Upper lobe of right lung (tissue), 1 donor: ENCODE measurements at regions not wholly inside any gene's neighbourhood (a gene's known extent, or its start where the extent isn't known, plus 50 kb on each side); places are given as distances from the start of the nearest gene placed in this dataset.

Source experiments
- ATAC-seq: fragments of 200-7000 bp; cut with Tn5 transposase; one replicate; pipeline ENCODE4 v1.9.1; 2020; ENCODE audit warnings: mild to moderate bottlenecking, moderate library complexity
- DNase-seq: peaks from one replicate; pipeline ENCODE4 v3.0.0-alpha.2; 2020
- H3K27ac ChIP-seq: fragments of 200-600 bp; one replicate; pipeline ENCODE4 v1.8.0; 2022
- H3K27me3 ChIP-seq: fragments of 200-600 bp; one replicate; pipeline ENCODE4 v1.8.0; 2022; ENCODE audit warnings: mild to moderate bottlenecking
- H3K36me3 ChIP-seq: fragments of 200-600 bp; one replicate; pipeline ENCODE4 v1.8.0; 2022
- H3K4me1 ChIP-seq: fragments of 200-600 bp; one replicate; pipeline ENCODE4 v1.8.0; 2022
- H3K4me3 ChIP-seq: fragments of 200-600 bp; one replicate; pipeline ENCODE4 v1.8.0; 2022; ENCODE audit warnings: mild to moderate bottlenecking
- H3K9me3 ChIP-seq: fragments of 200-600 bp; one replicate; pipeline ENCODE4 v1.8.0; 2022
- intact Hi-C: fragments of 100-400 bp; cut with DNase I; formaldehyde crosslinking; loops from one replicate; pipeline ENCODE4 v1.11.0; 2022
- TF ChIP-seq, protein P1 (sequence below): fragments of 200-600 bp; IDR thresholded peaks from one replicate; pipeline ENCODE4 v1.8.0; 2022; ENCODE audit warnings: antibody characterized with exemption
- donor health status: DM: no; HTN: yes; CAD: no; lungs with severe emphysema.

DNA sequence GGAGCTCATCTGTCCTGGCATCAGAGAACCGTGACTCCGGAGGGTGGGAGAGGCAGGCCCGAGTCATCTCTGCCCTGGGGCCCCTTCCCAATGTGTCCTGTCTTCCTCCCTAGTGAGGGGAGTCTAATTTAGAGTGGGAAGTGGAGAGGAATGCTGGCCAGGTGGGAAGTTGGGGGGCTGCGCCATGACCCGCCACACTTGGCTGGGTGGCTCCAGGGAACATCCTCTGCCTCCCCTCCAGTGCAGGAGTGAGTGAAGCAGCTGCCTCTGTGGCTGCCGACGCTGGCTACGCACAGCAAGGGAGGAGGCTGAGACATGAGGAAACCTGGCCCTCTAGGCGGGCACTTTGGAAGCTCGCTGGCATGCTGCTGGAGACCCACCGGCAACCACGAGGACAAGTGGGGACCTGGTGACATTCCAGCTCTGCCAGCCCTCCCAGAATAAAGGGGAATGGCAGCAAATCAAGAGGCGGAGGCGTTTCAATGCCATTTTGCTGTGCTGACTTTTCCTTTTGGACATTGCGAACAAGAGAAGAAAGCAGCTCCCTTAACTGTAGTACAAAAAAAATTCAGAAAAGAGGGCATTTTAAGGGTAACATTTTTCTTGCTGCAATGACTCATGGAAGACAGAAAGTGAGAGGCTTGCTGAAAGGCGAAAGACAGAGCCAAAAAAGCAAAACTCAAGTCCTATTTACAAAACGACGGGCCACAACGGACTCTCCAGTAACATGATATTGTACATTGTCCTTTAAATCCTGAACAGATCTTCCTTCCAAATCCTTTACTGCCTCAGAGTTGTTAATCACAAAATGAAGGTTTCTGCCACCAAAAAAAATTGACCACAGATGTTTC, 121.2 kb upstream of the PITRM1 start:
- ATAC-seq (no peak), DNase-seq (no peak)
- TF ChIP-seq, protein P1, sequence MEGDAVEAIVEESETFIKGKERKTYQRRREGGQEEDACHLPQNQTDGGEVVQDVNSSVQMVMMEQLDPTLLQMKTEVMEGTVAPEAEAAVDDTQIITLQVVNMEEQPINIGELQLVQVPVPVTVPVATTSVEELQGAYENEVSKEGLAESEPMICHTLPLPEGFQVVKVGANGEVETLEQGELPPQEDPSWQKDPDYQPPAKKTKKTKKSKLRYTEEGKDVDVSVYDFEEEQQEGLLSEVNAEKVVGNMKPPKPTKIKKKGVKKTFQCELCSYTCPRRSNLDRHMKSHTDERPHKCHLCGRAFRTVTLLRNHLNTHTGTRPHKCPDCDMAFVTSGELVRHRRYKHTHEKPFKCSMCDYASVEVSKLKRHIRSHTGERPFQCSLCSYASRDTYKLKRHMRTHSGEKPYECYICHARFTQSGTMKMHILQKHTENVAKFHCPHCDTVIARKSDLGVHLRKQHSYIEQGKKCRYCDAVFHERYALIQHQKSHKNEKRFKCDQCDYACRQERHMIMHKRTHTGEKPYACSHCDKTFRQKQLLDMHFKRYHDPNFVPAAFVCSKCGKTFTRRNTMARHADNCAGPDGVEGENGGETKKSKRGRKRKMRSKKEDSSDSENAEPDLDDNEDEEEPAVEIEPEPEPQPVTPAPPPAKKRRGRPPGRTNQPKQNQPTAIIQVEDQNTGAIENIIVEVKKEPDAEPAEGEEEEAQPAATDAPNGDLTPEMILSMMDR: no peak
- intact Hi-C loops: no loop called here
- no peaks in the 10 kb centered on the region for H3K9me3 ChIP-seq
- peaks cover 3% of the 10 kb centered on the region for H3K4me1 ChIP-seq
- no peaks in the 10 kb centered on the region for H3K36me3 ChIP-seq
- no peaks in the 10 kb centered on the region for H3K27me3 ChIP-seq
- no peak overlapping the region for H3K27ac ChIP-seq
- H3K4me3 ChIP-seq: no peak overlapping the region

- no peaks in the 10 kb centered on the region for H3K36me3 ChIP-seq
- TF ChIP-seq, protein P1: no peak
- intact Hi-C loops: no loop called here
- H3K4me3 ChIP-seq: no peak overlapping the region
- H3K27ac ChIP-seq: no peak overlapping the region
- H3K9me3 ChIP-seq: no peaks in the 10 kb centered on the region
- peaks cover 3% of the 10 kb centered on the region for H3K4me1 ChIP-seq
- ATAC-seq (no peak), DNase-seq (no peak)
- no peaks in the 10 kb centered on the region for H3K27me3 ChIP-seq
Observed at GRCh38 chr10:3292636-3293035, 120.1 kb upstream of the PITRM1 start.

DNA sequence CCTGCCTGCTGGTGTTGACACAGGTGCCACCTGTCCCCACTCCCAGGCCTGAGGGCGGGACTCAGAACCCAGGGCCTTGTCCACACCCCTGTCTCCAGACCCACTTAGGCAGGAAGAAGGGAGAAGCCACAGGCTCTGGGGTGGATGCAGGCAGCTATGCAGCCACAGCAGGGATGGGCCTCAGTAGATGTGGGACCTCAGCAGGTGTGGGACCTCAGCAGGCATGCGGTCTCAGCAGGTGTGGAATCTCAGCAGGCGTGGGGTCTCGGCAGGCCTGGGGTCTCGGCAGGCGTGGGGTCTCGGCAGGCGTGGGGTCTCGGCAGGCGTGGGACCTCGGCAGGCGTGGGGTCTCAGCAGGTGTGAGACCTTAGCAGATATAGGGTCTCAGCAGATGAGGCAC, 118.0 kb upstream of the PITRM1 start:
- Histone ChIP-seq H3K4me3 (no peak overlapping the region), H3K4me1 (peaks cover 3% of the 10 kb centered on the region), H3K27me3 (no peaks in the 10 kb centered on the region), H3K27ac (no peak overlapping the region), H3K9me3 (no peaks in the 10 kb centered on the region), H3K36me3 (no peaks in the 10 kb centered on the region)
- TF ChIP-seq, protein P1: no peak
- intact Hi-C loops: no loop called here
- DNase-seq (no peak), ATAC-seq (peak; percentile 13)

DNA sequence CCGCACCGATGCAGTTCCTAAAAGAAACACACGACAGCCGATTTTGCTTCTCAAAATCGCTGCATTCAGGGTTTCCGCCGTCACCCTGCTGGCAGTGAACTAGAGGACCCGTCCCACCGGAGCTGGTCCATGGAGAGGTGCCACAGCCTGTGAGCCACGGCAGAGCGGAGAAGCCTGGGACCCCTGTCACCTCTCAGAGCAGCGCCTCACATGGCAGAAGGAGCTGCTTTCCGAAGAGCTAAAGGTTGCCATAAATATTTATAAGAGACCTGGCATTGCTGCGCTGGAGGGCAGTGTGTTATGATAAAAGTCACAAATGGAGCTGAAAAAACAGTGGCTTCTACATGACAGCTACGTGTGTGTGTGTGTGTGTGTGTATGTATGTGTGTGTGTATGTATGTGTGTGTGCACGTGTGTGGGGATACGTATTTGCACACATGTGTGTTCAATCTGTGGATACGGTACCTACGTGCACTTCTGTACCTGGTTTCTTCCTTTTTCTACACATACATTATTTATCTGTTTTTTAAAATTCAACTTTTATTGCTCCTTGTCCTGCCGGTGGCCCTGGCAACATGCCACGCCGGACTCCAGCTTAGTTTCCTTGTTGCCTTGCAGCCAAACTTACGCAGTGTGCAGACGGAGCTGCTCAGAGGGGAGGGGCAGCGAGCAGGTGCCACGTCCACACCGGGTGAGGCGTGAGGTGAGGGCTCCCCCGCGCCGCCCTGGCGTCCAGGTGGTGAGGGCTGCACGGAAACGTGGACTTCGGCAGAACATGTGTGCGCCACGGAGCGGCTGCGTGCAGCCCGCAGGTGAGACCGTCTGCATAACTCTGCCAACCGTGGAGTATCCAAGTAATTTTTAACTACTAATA, 115.2 kb upstream of the PITRM1 start:
- Histone ChIP-seq H3K4me3 (no peak overlapping the region), H3K9me3 (no peaks in the 10 kb centered on the region), H3K36me3 (no peaks in the 10 kb centered on the region), H3K27ac (no peak overlapping the region), H3K4me1 (no peaks in the 10 kb centered on the region), H3K27me3 (no peaks in the 10 kb centered on the region)
- ATAC-seq: peak; percentile 20
- intact Hi-C loops: no loop called here
- TF ChIP-seq, protein P1: no peak
- DNase-seq: no peak

DNA sequence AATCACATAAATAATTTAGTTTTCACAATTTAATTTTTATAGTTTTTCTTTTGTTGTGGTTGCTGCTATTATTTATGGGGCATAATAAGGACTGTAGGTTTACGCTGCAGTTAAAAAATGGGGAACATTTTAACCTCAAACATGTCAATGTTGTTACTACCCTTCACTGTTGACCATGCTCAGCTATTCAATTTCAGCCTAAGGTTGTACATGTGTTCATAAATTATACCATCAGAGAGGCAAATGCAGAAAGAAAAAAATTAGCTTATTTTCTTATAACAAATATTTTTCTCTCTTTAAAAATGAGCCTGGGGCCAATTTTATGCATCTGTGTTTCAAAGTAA, 110.1 kb upstream of the PITRM1 start:
- Histone ChIP-seq H3K36me3 (no peaks in the 10 kb centered on the region), H3K27me3 (no peaks in the 10 kb centered on the region), H3K27ac (no peak overlapping the region), H3K4me1 (no peaks in the 10 kb centered on the region), H3K9me3 (no peaks in the 10 kb centered on the region), H3K4me3 (no peak overlapping the region)
- intact Hi-C loops: no loop called here
- TF ChIP-seq, protein P1: no peak
- DNase-seq (no peak), ATAC-seq (no peak)
